Parathyroid adenoma (tissue), 2 donors: ENCODE measurements at regions not wholly inside any gene's neighbourhood (a gene's known extent, or its start where the extent isn't known, plus 50 kb on each side); places are given as distances from the start of the nearest gene placed in this dataset.

Experiments
- H2AFZ ChIP-seq: fragments of 300-600 bp; sonication (generic); one replicate; pipeline ENCODE4 v1.7.0; 2017; ENCODE audit warnings: antibody characterized with exemption, mild to moderate bottlenecking
- H3K27ac ChIP-seq: fragments of 300-600 bp; sonication (generic); one replicate; pipeline ENCODE4 v1.7.0; 2017
- H3K27me3 ChIP-seq: fragments of 300-600 bp; sonication (generic); one replicate; pipeline ENCODE4 v1.7.0; 2017; ENCODE audit warnings: low read length; ENCODE audit not compliant: control insufficient read depth, insufficient read depth
- H3K36me3 ChIP-seq: fragments of 300-600 bp; sonication (generic); one replicate; pipeline ENCODE4 v1.7.0; 2017; ENCODE audit warnings: low read length; ENCODE audit not compliant: control insufficient read depth, insufficient read depth
- H3K4me1 ChIP-seq: fragments of 300-600 bp; sonication (generic); one replicate; pipeline ENCODE4 v1.7.0; 2017; ENCODE audit warnings: control low read depth
- H3K4me2 ChIP-seq: fragments of 300-600 bp; sonication (generic); one replicate; pipeline ENCODE4 v1.7.0; 2017; ENCODE audit warnings: low read length
- H3K4me3 ChIP-seq: fragments of 300-600 bp; sonication (generic); one replicate; pipeline ENCODE4 v1.7.0; 2017; ENCODE audit warnings: low read depth, low read length
- H3K79me2 ChIP-seq: fragments of 300-600 bp; sonication (generic); one replicate; pipeline ENCODE4 v1.7.0; 2017; ENCODE audit warnings: control low read depth
- H3K9ac ChIP-seq: fragments of 300-600 bp; sonication (generic); one replicate; pipeline ENCODE4 v1.7.0; 2017; ENCODE audit warnings: mild to moderate bottlenecking
- H3K9me3 ChIP-seq: fragments of 300-600 bp; sonication (generic); one replicate; pipeline ENCODE4 v1.7.0; 2017; ENCODE audit warnings: low read length; ENCODE audit not compliant: control insufficient read depth
- CTCF ChIP-seq: fragments of 300-600 bp; sonication (generic); IDR thresholded peaks from one replicate; pipeline ENCODE4 v1.7.0; 2017; ENCODE audit warnings: antibody characterized with exemption, mild to moderate bottlenecking
- donor health status: primary hyperparathyroidism.

- Histone ChIP-seq H3K9ac (no peak overlapping the region), H3K27ac (no peak overlapping the region), H3K27me3 (no peaks in the 10 kb centered on the region), H3K4me3 (no peak overlapping the region), H3K4me2 (no peak overlapping the region), H3K79me2 (no peaks in the 10 kb centered on the region), H3K36me3 (no peaks in the 10 kb centered on the region), H3K4me1 (no peaks in the 10 kb centered on the region), H2AFZ (no peak overlapping the region), H3K9me3 (no peaks in the 10 kb centered on the region)
- TF ChIP-seq CTCF: no peak
Measured at GRCh38 chr11:81602508-81602907, 1131.2 kb downstream of the FAM181B start.

GRCh38 chr11:81596704-81597103 lies 1137.0 kb downstream of the FAM181B start:
- TF ChIP-seq CTCF: no peak

GRCh38 chr11:81585390-81585933 lies 1148.2 kb downstream of the FAM181B start:
- H3K27ac ChIP-seq: no peak overlapping the region
- H3K27me3 ChIP-seq: no peaks in the 10 kb centered on the region
- H3K4me1 ChIP-seq: no peaks in the 10 kb centered on the region
- no peak overlapping the region for H3K4me2 ChIP-seq
- H2AFZ ChIP-seq: no peak overlapping the region
- no peaks in the 10 kb centered on the region for H3K36me3 ChIP-seq
- H3K9ac ChIP-seq: no peak overlapping the region
- no peak for TF ChIP-seq CTCF
- H3K79me2 ChIP-seq: no peaks in the 10 kb centered on the region
- H3K4me3 ChIP-seq: no peak overlapping the region
- H3K9me3 ChIP-seq: no peaks in the 10 kb centered on the region

More at GRCh38 chr11:81596704-81597103, 1137.0 kb downstream of the FAM181B start:
- no peak overlapping the region for H3K4me2 ChIP-seq
- no peak overlapping the region for H3K9ac ChIP-seq
- no peak overlapping the region for H2AFZ ChIP-seq
- H3K36me3 ChIP-seq: no peaks in the 10 kb centered on the region
- H3K27ac ChIP-seq: no peak overlapping the region
- no peak overlapping the region for H3K4me3 ChIP-seq
- no peaks in the 10 kb centered on the region for H3K9me3 ChIP-seq
- H3K27me3 ChIP-seq: no peaks in the 10 kb centered on the region
- H3K79me2 ChIP-seq: no peaks in the 10 kb centered on the region
- no peaks in the 10 kb centered on the region for H3K4me1 ChIP-seq

GRCh38 chr11:81579339-81579738 lies 1154.3 kb downstream of the FAM181B start:
- no peaks in the 10 kb centered on the region for H3K36me3 ChIP-seq
- H3K4me1 ChIP-seq: no peaks in the 10 kb centered on the region
- no peak overlapping the region for H2AFZ ChIP-seq
- no peak overlapping the region for H3K9ac ChIP-seq
- H3K79me2 ChIP-seq: no peaks in the 10 kb centered on the region
- no peak for TF ChIP-seq CTCF
- no peaks in the 10 kb centered on the region for H3K9me3 ChIP-seq
- no peak overlapping the region for H3K4me3 ChIP-seq
- no peak overlapping the region for H3K27ac ChIP-seq
- no peaks in the 10 kb centered on the region for H3K27me3 ChIP-seq
- no peak overlapping the region for H3K4me2 ChIP-seq

GRCh38 chr11:81578571-81578970 lies 1155.1 kb downstream of the FAM181B start:
- TF ChIP-seq CTCF: no peak
- Histone ChIP-seq H3K36me3 (no peaks in the 10 kb centered on the region), H3K27me3 (no peaks in the 10 kb centered on the region)

More at GRCh38 chr11:81578571-81578970, 1155.1 kb downstream of the FAM181B start:
- no peak overlapping the region for H2AFZ ChIP-seq
- H3K9ac ChIP-seq: no peak overlapping the region
- no peak overlapping the region for H3K27ac ChIP-seq
- no peaks in the 10 kb centered on the region for H3K4me1 ChIP-seq
- no peak overlapping the region for H3K4me3 ChIP-seq
- no peak overlapping the region for H3K4me2 ChIP-seq
- H3K9me3 ChIP-seq: no peaks in the 10 kb centered on the region
- no peaks in the 10 kb centered on the region for H3K79me2 ChIP-seq
